Upper lobe of right lung (tissue), 1 donor: ENCODE measurements at regions not wholly inside any gene's neighbourhood (a gene's known extent, or its start where the extent isn't known, plus 50 kb on each side); places are given as distances from the start of the nearest gene placed in this dataset.
A peak's percentile ranks its signal among the peaks of the same experiment; 100 is the strongest.

Experiments
- ATAC-seq: fragments of 200-7000 bp; cut with Tn5 transposase; one replicate; pipeline ENCODE4 v1.9.1; 2020; ENCODE audit warnings: mild to moderate bottlenecking, moderate library complexity
- DNase-seq: peaks from one replicate; pipeline ENCODE4 v3.0.0-alpha.2; 2020
- H3K27ac ChIP-seq: fragments of 200-600 bp; one replicate; pipeline ENCODE4 v1.8.0; 2022
- H3K27me3 ChIP-seq: fragments of 200-600 bp; one replicate; pipeline ENCODE4 v1.8.0; 2022; ENCODE audit warnings: mild to moderate bottlenecking
- H3K36me3 ChIP-seq: fragments of 200-600 bp; one replicate; pipeline ENCODE4 v1.8.0; 2022
- H3K4me1 ChIP-seq: fragments of 200-600 bp; one replicate; pipeline ENCODE4 v1.8.0; 2022
- H3K4me3 ChIP-seq: fragments of 200-600 bp; one replicate; pipeline ENCODE4 v1.8.0; 2022; ENCODE audit warnings: mild to moderate bottlenecking
- H3K9me3 ChIP-seq: fragments of 200-600 bp; one replicate; pipeline ENCODE4 v1.8.0; 2022
- intact Hi-C: fragments of 100-400 bp; cut with DNase I; formaldehyde crosslinking; loops from one replicate; pipeline ENCODE4 v1.11.0; 2022
- TF ChIP-seq, protein P1 (sequence below): fragments of 200-600 bp; IDR thresholded peaks from one replicate; pipeline ENCODE4 v1.8.0; 2022; ENCODE audit warnings: antibody characterized with exemption
- donor health status: DM: no; HTN: yes; CAD: no; lungs with severe emphysema.

GRCh38 chr21:28818663-28819278 is 173.9 kb downstream of the LTN1 start:
- no peaks in the 10 kb centered on the region for H3K27me3 ChIP-seq
- H3K9me3 ChIP-seq: no peaks in the 10 kb centered on the region
- no peaks in the 10 kb centered on the region for H3K36me3 ChIP-seq
- DNase-seq: no peak
- no peak overlapping the region for H3K4me3 ChIP-seq
- H3K4me1 ChIP-seq: peaks cover 11% of the 10 kb centered on the region
- H3K27ac ChIP-seq: no peak overlapping the region
- intact Hi-C loops: no loop called here
- no peak for ATAC-seq
- TF ChIP-seq, protein P1, sequence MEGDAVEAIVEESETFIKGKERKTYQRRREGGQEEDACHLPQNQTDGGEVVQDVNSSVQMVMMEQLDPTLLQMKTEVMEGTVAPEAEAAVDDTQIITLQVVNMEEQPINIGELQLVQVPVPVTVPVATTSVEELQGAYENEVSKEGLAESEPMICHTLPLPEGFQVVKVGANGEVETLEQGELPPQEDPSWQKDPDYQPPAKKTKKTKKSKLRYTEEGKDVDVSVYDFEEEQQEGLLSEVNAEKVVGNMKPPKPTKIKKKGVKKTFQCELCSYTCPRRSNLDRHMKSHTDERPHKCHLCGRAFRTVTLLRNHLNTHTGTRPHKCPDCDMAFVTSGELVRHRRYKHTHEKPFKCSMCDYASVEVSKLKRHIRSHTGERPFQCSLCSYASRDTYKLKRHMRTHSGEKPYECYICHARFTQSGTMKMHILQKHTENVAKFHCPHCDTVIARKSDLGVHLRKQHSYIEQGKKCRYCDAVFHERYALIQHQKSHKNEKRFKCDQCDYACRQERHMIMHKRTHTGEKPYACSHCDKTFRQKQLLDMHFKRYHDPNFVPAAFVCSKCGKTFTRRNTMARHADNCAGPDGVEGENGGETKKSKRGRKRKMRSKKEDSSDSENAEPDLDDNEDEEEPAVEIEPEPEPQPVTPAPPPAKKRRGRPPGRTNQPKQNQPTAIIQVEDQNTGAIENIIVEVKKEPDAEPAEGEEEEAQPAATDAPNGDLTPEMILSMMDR: no peak

DNA sequence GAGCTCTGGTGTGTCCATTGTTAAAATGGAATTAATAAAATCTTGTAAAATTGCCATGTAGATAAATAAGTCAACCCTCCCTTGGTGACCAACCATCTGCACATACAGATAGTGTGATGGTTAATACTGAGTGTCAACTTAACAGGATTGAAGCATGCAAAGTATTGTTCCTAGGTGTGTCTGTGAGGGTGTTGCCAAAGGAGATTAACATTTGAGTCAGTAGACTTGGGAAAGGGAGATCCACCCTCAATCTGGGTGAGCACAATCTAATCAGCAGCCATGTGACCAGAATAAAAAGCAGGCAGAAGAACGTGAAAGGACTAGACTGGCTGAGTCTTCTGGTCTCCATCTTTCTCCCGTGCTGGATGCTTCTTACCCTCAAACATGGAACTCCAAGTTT is 174.8 kb downstream of the LTN1 start:
- TF ChIP-seq, protein P1: no peak
- intact Hi-C loops: no loop called here
- Histone ChIP-seq H3K27ac (no peak overlapping the region), H3K4me3 (no peak overlapping the region), H3K36me3 (no peaks in the 10 kb centered on the region), H3K9me3 (no peaks in the 10 kb centered on the region), H3K27me3 (no peaks in the 10 kb centered on the region), H3K4me1 (peaks cover 11% of the 10 kb centered on the region)
- ATAC-seq (no peak), DNase-seq (no peak)

GRCh38 chr21:28811860-28812259 is 180.8 kb downstream of the LTN1 start:
- ATAC-seq: no peak
- Histone ChIP-seq H3K4me3 (no peak overlapping the region), H3K27ac (no peak overlapping the region), H3K9me3 (no peaks in the 10 kb centered on the region), H3K27me3 (no peaks in the 10 kb centered on the region), H3K36me3 (no peaks in the 10 kb centered on the region), H3K4me1 (no peaks in the 10 kb centered on the region)
- TF ChIP-seq, protein P1: no peak
- intact Hi-C loops: no loop called here
- DNase-seq: no peak

GRCh38 chr21:28810826-28811524 is 181.7 kb downstream of the LTN1 start:
- TF ChIP-seq, protein P1: no peak
- Histone ChIP-seq H3K4me3 (no peak overlapping the region), H3K4me1 (no peaks in the 10 kb centered on the region), H3K27me3 (no peaks in the 10 kb centered on the region), H3K27ac (no peak overlapping the region), H3K9me3 (no peaks in the 10 kb centered on the region), H3K36me3 (no peaks in the 10 kb centered on the region)
- no peak for DNase-seq
- intact Hi-C loops: no loop called here
- ATAC-seq: no peak

GRCh38 chr21:28805885-28806284 is 186.8 kb downstream of the LTN1 start:
- intact Hi-C loops: no loop called here
- H3K27me3 ChIP-seq: no peaks in the 10 kb centered on the region
- no peaks in the 10 kb centered on the region for H3K36me3 ChIP-seq
- TF ChIP-seq, protein P1: no peak
- peaks cover 10% of the 10 kb centered on the region for H3K4me1 ChIP-seq
- DNase-seq (no peak), ATAC-seq (no peak)
- H3K9me3 ChIP-seq: no peaks in the 10 kb centered on the region
- peak overlapping the region; percentile 45 for H3K27ac ChIP-seq
- no peak overlapping the region for H3K4me3 ChIP-seq
